T-cell (primary cell): ENCODE measurements at regions not wholly inside any gene's neighbourhood (a gene's known extent, or its start where the extent isn't known, plus 50 kb on each side); places are given as distances from the start of the nearest gene placed in this dataset.

Experiments
- ATAC-seq, 4 experiments: fragments of 200-7000 bp in 3 of 4; fragments of 150-1000 bp in 1 of 4; cut with Tn5 transposase; replicated peaks in 1 of 4; 1 replicate in 3 of 4; 2 replicates in 1 of 4; pipeline ENCODE4 v1.10.0; 2021; ENCODE audit warnings: moderate library complexity in 3 of 4, mild to moderate bottlenecking in 2 of 4, moderate number of reproducible peaks in 1 of 4
- CTCF ChIA-PET, 2 donors: fragments of 300-600 bp; sonication (Branson Sonifier 250); formaldehyde crosslinking; loops; one replicate each; lab custom pipeline; 2022; ENCODE audit warnings: antibody characterized with exemption in 2 of 2; lab: Charles Lee
- POLR2A ChIA-PET, 2 donors: fragments of 300-600 bp; sonication (Branson Sonifier 250); formaldehyde crosslinking; loops; one replicate each; lab custom pipeline; 2022; ENCODE audit warnings: antibody characterized with exemption in 2 of 2; lab: Charles Lee
- DNase-seq, 35 experiments: peaks; one replicate each; pipeline versions ENCODE4 v3.0.0 to v3.0.0-alpha.2; 2013 to 2023
- H3K27ac ChIP-seq: one replicate; pipeline ENCODE4 v1.5.1; 2013; ENCODE audit warnings: low read length
- H3K27me3 ChIP-seq, 2 experiments: replicated peaks in 1 of 2; 1 replicate in 1 of 2; 2 replicates in 1 of 2; pipeline versions ENCODE4 v1.6.1 to v1.7.0; 2013; ENCODE audit warnings: low read length in 1 of 2, mixed read lengths in 1 of 2; ENCODE audit not compliant: control insufficient read depth in 2 of 2, insufficient read depth in 2 of 2; ENCODE audit errors: extremely low read depth in 1 of 2
- H3K36me3 ChIP-seq, 2 donors: 1 replicate in 1 of 2; 2 replicates in 1 of 2; pipeline versions ENCODE4 v1.6.1 to v1.7.0; 2013; ENCODE audit warnings: low read length in 1 of 2; ENCODE audit not compliant: control insufficient read depth in 2 of 2, insufficient read depth in 1 of 2; ENCODE audit errors: extremely low read depth in 1 of 2
- H3K4me1 ChIP-seq, 2 experiments: 1 replicate in 1 of 2; 2 replicates in 1 of 2; pipeline versions ENCODE4 v1.6.1 to v1.7.0; 2013; ENCODE audit warnings: low read length in 2 of 2, mixed read lengths in 1 of 2; ENCODE audit not compliant: insufficient read depth in 2 of 2, control insufficient read depth in 1 of 2; ENCODE audit errors: extremely low read depth in 1 of 2
- H3K4me3 ChIP-seq, 2 donors: 1 replicate in 1 of 2; 2 replicates in 1 of 2; pipeline versions ENCODE4 v1.5.1 to v1.7.0; 2013; ENCODE audit warnings: mild to moderate bottlenecking in 2 of 2, low read length in 1 of 2, moderate library complexity in 1 of 2; ENCODE audit not compliant: control insufficient read depth in 1 of 2; ENCODE audit errors: extremely low read depth in 1 of 2
- H3K9me3 ChIP-seq: 2 replicates; pipeline ENCODE4 v1.7.0; 2013
- H3K27ac Mint-ChIP-seq, 2 donors: one replicate each; pipeline ENCODE4 v1.8.0; 2020 to 2021; ENCODE audit warnings: mild to moderate bottlenecking in 2 of 2, mixed read lengths in 2 of 2
- H3K27me3 Mint-ChIP-seq, 2 donors: one replicate each; pipeline ENCODE4 v1.8.0; 2021 to 2022; ENCODE audit warnings: mixed read lengths in 2 of 2
- H3K36me3 Mint-ChIP-seq: one replicate; pipeline ENCODE4 v1.8.0; 2021; ENCODE audit warnings: mixed read lengths
- H3K4me1 Mint-ChIP-seq, 3 donors: one replicate each; pipeline ENCODE4 v1.8.0; 2020 to 2022; ENCODE audit warnings: mixed read lengths in 3 of 3, mild to moderate bottlenecking in 1 of 3
- H3K4me3 Mint-ChIP-seq, 3 donors: one replicate each; pipeline ENCODE4 v1.8.0; 2020 to 2022; ENCODE audit warnings: mild to moderate bottlenecking in 3 of 3, mixed read lengths in 3 of 3, moderate library complexity in 3 of 3
- H3K9me3 Mint-ChIP-seq, 3 donors: one replicate each; pipeline ENCODE4 v1.8.0; 2020 to 2022; ENCODE audit warnings: mixed read lengths in 3 of 3
- WGBS: methylation state at CpG from one replicate; pipeline ENCODE4 v1.1.5; 2013; ENCODE audit warnings: missing lambda C conversion rate; ENCODE audit not compliant: insufficient coverage; 5-methylcytosine and 5-hydroxymethylcytosine counted together

- Mint-ChIP-seq H3K27ac (no peak overlapping the region), H3K9me3 (no peaks in the 10 kb centered on the region), H3K4me3 (no peak overlapping the region), H3K27me3 (peaks cover 5 to 9% of the 10 kb centered on the region in 2 donors), H3K4me1 (no peaks in the 10 kb centered on the region), H3K36me3 (no peaks in the 10 kb centered on the region)
- peaks cover 0 to 12% of the 10 kb centered on the region in 2 experiments for H3K27me3 ChIP-seq
- POLR2A ChIA-PET: no interaction called here
- no peaks in the 10 kb centered on the region for H3K9me3 ChIP-seq
- no peak overlapping the region for H3K27ac ChIP-seq
- H3K36me3 ChIP-seq: no peaks in the 10 kb centered on the region
- no peak for DNase-seq
- no peak for ATAC-seq
- H3K4me3 ChIP-seq: no peak overlapping the region
- CTCF ChIA-PET: no interaction called here
- no peaks in the 10 kb centered on the region for H3K4me1 ChIP-seq
- 83% methylated on average over 1 of the region's 7 CpGs for WGBS
Measured at GRCh38 chrX:69309074-69309792, 144.0 kb upstream of the PJA1 start.

GRCh38 chrX:69307756-69308155 lies 142.5 kb upstream of the PJA1 start:
- ATAC-seq: no peak

GRCh38 chrX:69307029-69307428 lies 141.8 kb upstream of the PJA1 start:
- H3K27me3 Mint-ChIP-seq: peaks cover 10 to 20% of the 10 kb centered on the region in 2 donors
- H3K4me1 ChIP-seq: no peaks in the 10 kb centered on the region
- DNase-seq: no peak
- no peak overlapping the region for H3K4me3 Mint-ChIP-seq
- no peaks in the 10 kb centered on the region for H3K4me1 Mint-ChIP-seq
- no peaks in the 10 kb centered on the region for H3K36me3 ChIP-seq
- H3K4me3 ChIP-seq: no peak overlapping the region
- no peak overlapping the region for H3K27ac ChIP-seq
- WGBS: no CpG with 5 or more reads among the region's 1 CpG
- H3K9me3 ChIP-seq: no peaks in the 10 kb centered on the region
- ChIA-PET POLR2A (no interaction called here), CTCF (no interaction called here)
- peaks cover 0 to 14% of the 10 kb centered on the region in 2 experiments for H3K27me3 ChIP-seq
- H3K36me3 Mint-ChIP-seq: no peaks in the 10 kb centered on the region
- no peak overlapping the region for H3K27ac Mint-ChIP-seq
- ATAC-seq: no peak
- H3K9me3 Mint-ChIP-seq: no peaks in the 10 kb centered on the region

More at GRCh38 chrX:69307756-69308155, 142.5 kb upstream of the PJA1 start:
- Mint-ChIP-seq H3K4me1 (no peaks in the 10 kb centered on the region), H3K27ac (no peak overlapping the region), H3K9me3 (no peaks in the 10 kb centered on the region), H3K36me3 (no peaks in the 10 kb centered on the region), H3K27me3 (peaks cover 10 to 15% of the 10 kb centered on the region in 2 donors), H3K4me3 (no peak overlapping the region)
- ChIA-PET POLR2A (no interaction called here), CTCF (no interaction called here)
- H3K36me3 ChIP-seq: no peaks in the 10 kb centered on the region
- DNase-seq: no peak
- H3K27ac ChIP-seq: no peak overlapping the region
- H3K27me3 ChIP-seq: peaks cover 0 to 12% of the 10 kb centered on the region in 2 experiments
- no peaks in the 10 kb centered on the region for H3K4me1 ChIP-seq
- WGBS: no CpG with 5 or more reads among the region's 10 CpGs
- no peak overlapping the region for H3K4me3 ChIP-seq
- H3K9me3 ChIP-seq: no peaks in the 10 kb centered on the region

GRCh38 chrX:69306063-69306404 lies 140.8 kb upstream of the PJA1 start:
- Histone ChIP-seq H3K4me3 (no peak overlapping the region), H3K27me3 (peaks cover 0 to 16% of the 10 kb centered on the region in 2 experiments), H3K36me3 (no peaks in the 10 kb centered on the region), H3K27ac (no peak overlapping the region), H3K9me3 (no peaks in the 10 kb centered on the region), H3K4me1 (no peaks in the 10 kb centered on the region)
- ATAC-seq (no peak), DNase-seq (no peak)
- ChIA-PET POLR2A (no interaction called here), CTCF (no interaction called here)
- Mint-ChIP-seq H3K36me3 (no peaks in the 10 kb centered on the region), H3K27ac (no peak overlapping the region), H3K27me3 (peaks cover 12 to 24% of the 10 kb centered on the region in 2 donors), H3K4me1 (no peaks in the 10 kb centered on the region), H3K9me3 (no peaks in the 10 kb centered on the region), H3K4me3 (no peak overlapping the region)
- no CpG with 5 or more reads among the region's 7 CpGs for WGBS

- Histone ChIP-seq H3K27me3 (peaks cover 0 to 16% of the 10 kb centered on the region in 2 experiments), H3K4me3 (no peak overlapping the region), H3K9me3 (no peaks in the 10 kb centered on the region), H3K27ac (no peak overlapping the region), H3K36me3 (no peaks in the 10 kb centered on the region), H3K4me1 (no peaks in the 10 kb centered on the region)
- ChIA-PET POLR2A (no interaction called here), CTCF (no interaction called here)
- peaks cover 12 to 24% of the 10 kb centered on the region in 2 donors for H3K27me3 Mint-ChIP-seq
- H3K4me1 Mint-ChIP-seq: no peaks in the 10 kb centered on the region
- WGBS: 30% methylated on average over 16 of the region's 39 CpGs
- H3K4me3 Mint-ChIP-seq: no peak overlapping the region
- no peak for ATAC-seq
- no peak overlapping the region for H3K27ac Mint-ChIP-seq
- H3K36me3 Mint-ChIP-seq: no peaks in the 10 kb centered on the region
- H3K9me3 Mint-ChIP-seq: no peaks in the 10 kb centered on the region
- DNase-seq: no peak
Measured at GRCh38 chrX:69305333-69306062, 140.2 kb upstream of the PJA1 start.

- ATAC-seq (no peak), DNase-seq (no peak)
- CTCF ChIA-PET: no interaction called here
- Histone ChIP-seq H3K4me3 (no peak overlapping the region), H3K36me3 (no peaks in the 10 kb centered on the region), H3K27ac (no peak overlapping the region), H3K9me3 (no peaks in the 10 kb centered on the region), H3K4me1 (no peaks in the 10 kb centered on the region), H3K27me3 (peaks cover 0 to 20% of the 10 kb centered on the region in 2 experiments)
- Mint-ChIP-seq H3K27me3 (peaks cover 12 to 19% of the 10 kb centered on the region in 2 donors), H3K4me3 (no peak overlapping the region), H3K27ac (no peak overlapping the region), H3K9me3 (no peaks in the 10 kb centered on the region), H3K4me1 (no peaks in the 10 kb centered on the region), H3K36me3 (no peaks in the 10 kb centered on the region)
- 100% methylated on average over 1 of the region's 1 CpG for WGBS
- POLR2A ChIA-PET: no interaction called here
Measured at GRCh38 chrX:69303231-69303630, 138.0 kb upstream of the PJA1 start.
